ENCODE measurements at regions not wholly inside any gene's neighbourhood (a gene's known extent, or its start where the extent isn't known, plus 50 kb on each side); places are given as distances from the start of the nearest gene placed in this dataset.

DNA sequence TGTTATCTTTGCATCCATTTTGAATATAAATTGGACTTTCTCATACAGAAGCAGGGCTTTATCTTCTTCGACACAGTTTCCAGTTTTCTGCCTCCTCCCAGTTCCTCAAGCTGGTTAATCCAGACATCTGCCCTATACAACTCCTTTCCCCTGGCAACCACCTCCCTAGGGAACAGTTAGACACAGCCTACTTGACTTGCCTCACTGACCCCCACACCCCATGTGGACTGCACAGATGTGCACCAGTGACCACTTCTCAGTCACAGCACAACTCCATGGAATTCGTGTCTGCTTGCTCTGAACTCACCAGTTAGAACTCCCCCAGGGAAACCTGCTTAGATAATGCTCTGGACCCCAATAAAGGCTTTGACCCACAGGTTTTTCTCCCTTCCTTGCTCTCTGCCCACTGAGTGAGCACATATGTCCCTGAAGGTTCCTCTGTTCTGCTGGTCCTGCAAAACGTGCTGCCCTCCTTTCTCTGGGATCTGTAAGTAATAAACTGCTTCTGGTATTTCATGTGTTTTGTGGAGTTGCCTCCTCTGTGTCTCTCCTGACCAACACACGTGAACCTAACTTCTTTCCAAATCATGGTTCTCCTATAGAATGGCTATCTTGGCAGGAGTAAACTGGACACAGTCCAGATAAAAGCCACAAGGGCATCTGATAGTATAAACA is 351.2 kb downstream of the CD83 start:
- no peaks in the 10 kb centered on the region; the same call in 1 of the 2 replicates for H3K9me3 ChIP-seq
- no peak for TF ChIP-seq MXI1 (IDR thresholded peaks at IDR 0.05; ENCODE audit: low read depth, low read length)
- TF ChIP-seq NFIC (IDR thresholded peaks at IDR 0.05; ENCODE audit: borderline replicate concordance): no peak
- no peak overlapping the region for H3K4me3 ChIP-seq (ENCODE audit: low read depth in 2 of 2, low read length in 1 of 2)
- ChIA-PET CTCF (no interaction called here), POLR2A (no interaction called here)
- no peaks in the 10 kb centered on the region for H3K79me2 ChIP-seq (ENCODE audit: insufficient read depth)
- no peak overlapping the region for H3K4me2 ChIP-seq
- H3K4me1 ChIP-seq (ENCODE audit: control insufficient read depth in 1 of 2, insufficient read depth in 2 of 2, low read depth in 1 of 2, low read length in 1 of 2): no peaks in the 10 kb centered on the region
- 24% methylated on average over 4 of the region's 4 CpGs for WGBS (ENCODE audit: low lambda C conversion rate)
- no peak overlapping the region for H3K27ac ChIP-seq (ENCODE audit: low read depth in 2 of 2, low read length in 1 of 2)
- H2AFZ ChIP-seq (ENCODE audit: low read depth): no peak overlapping the region
- H3K9me2 ChIP-seq: no peaks in the 10 kb centered on the region
- H3K36me3 ChIP-seq (replicated peaks in 1 of 2; ENCODE audit: control insufficient read depth in 1 of 2, insufficient read depth in 2 of 2, low read length in 1 of 2): no peaks in the 10 kb centered on the region
- H3K27me3 ChIP-seq (ENCODE audit: insufficient read depth): no peaks in the 10 kb centered on the region
- H3K9ac ChIP-seq: no peak overlapping the region
- no peaks in the 10 kb centered on the region for H4K20me1 ChIP-seq (ENCODE audit: insufficient read depth)
- no peak for DNase-seq
- no peaks in the 10 kb centered on the region for H3F3A ChIP-seq (replicated peaks; ENCODE audit: insufficient read depth)

DNA sequence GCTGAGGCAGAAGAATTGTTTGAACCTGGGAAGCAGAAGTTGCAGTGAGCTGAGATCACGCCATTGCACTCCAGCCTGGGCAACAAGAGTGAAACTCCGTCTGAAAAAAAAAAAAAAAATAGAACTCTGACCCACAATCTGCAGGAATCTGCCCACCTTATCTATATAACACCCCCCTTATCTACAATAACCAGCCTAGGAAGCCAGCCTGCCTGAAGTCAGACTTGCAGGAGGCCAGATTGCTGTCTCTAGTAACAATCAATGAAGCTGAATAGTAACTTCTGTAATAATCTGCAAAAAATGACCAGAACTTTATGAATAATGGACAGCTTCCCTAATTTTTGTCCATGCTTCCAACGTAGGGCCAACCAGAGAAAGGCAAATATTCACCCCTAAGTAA is 352.5 kb downstream of the CD83 start:
- H3K27ac ChIP-seq (ENCODE audit: low read depth in 2 of 2, low read length in 1 of 2): no peak overlapping the region
- no peaks in the 10 kb centered on the region for H4K20me1 ChIP-seq (ENCODE audit: insufficient read depth)
- no peaks in the 10 kb centered on the region for H3K9me2 ChIP-seq
- H3F3A ChIP-seq (replicated peaks; ENCODE audit: insufficient read depth): no peaks in the 10 kb centered on the region
- CTCF ChIA-PET: interaction anchor here (0.5 kb wide), 1 partner anchor 974 kb away, joined by 3 read pairs; no protein-coding TSS in a partner anchor
- H3K9ac ChIP-seq: no peak overlapping the region
- H3K4me2 ChIP-seq: no peak overlapping the region
- H3K79me2 ChIP-seq (ENCODE audit: insufficient read depth): no peaks in the 10 kb centered on the region
- no peak overlapping the region for H3K4me3 ChIP-seq (ENCODE audit: low read depth in 2 of 2, low read length in 1 of 2)
- no peaks in the 10 kb centered on the region for H3K36me3 ChIP-seq (replicated peaks in 1 of 2; ENCODE audit: control insufficient read depth in 1 of 2, insufficient read depth in 2 of 2, low read length in 1 of 2)
- WGBS (ENCODE audit: low lambda C conversion rate): 25% methylated on average over 3 of the region's 3 CpGs
- no peak for DNase-seq
- H3K9me3 ChIP-seq: no peaks in the 10 kb centered on the region; the same call in 1 of the 2 replicates
- TF ChIP-seq CHD2 (IDR thresholded peaks at IDR 0.05; ENCODE audit: low read length, partially characterized antibody) (no peak), TCF12 (IDR thresholded peaks at IDR 0.05) (no peak), TEAD4 (IDR thresholded peaks at IDR 0.05; ENCODE audit: borderline replicate concordance, insufficient read depth) (no peak), RAD21 (IDR thresholded peaks at IDR 0.05; ENCODE audit: low read length) (no peak), FOXJ3 (CRISPR knock-in tag; IDR thresholded peaks at IDR 0.05) (no peak), EP300 (IDR thresholded peaks at IDR 0.05; ENCODE audit: borderline replicate concordance in 1 of 2, low read depth in 1 of 2, low read length in 1 of 2) (no peak), NRF1 (IDR thresholded peaks at IDR 0.05; ENCODE audit: low read depth, low read length) (no peak), JUND (IDR thresholded peaks at IDR 0.05) (no peak), NFIC (IDR thresholded peaks at IDR 0.05; ENCODE audit: borderline replicate concordance) (no peak), GATA2 (CRISPR knock-in tag; IDR thresholded peaks at IDR 0.05) (no peak), RXRA (IDR thresholded peaks at IDR 0.05; ENCODE audit: borderline replicate concordance, low read depth) (no peak), RCOR1 (IDR thresholded peaks at IDR 0.05; ENCODE audit: low read length) (no peak)
- TF ChIP-seq, protein P1, sequence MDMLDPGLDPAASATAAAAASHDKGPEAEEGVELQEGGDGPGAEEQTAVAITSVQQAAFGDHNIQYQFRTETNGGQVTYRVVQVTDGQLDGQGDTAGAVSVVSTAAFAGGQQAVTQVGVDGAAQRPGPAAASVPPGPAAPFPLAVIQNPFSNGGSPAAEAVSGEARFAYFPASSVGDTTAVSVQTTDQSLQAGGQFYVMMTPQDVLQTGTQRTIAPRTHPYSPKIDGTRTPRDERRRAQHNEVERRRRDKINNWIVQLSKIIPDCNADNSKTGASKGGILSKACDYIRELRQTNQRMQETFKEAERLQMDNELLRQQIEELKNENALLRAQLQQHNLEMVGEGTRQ (IDR thresholded peaks at IDR 0.05; ENCODE audit: borderline replicate concordance, low read depth, low read length): no peak
- TF ChIP-seq, protein P2, sequence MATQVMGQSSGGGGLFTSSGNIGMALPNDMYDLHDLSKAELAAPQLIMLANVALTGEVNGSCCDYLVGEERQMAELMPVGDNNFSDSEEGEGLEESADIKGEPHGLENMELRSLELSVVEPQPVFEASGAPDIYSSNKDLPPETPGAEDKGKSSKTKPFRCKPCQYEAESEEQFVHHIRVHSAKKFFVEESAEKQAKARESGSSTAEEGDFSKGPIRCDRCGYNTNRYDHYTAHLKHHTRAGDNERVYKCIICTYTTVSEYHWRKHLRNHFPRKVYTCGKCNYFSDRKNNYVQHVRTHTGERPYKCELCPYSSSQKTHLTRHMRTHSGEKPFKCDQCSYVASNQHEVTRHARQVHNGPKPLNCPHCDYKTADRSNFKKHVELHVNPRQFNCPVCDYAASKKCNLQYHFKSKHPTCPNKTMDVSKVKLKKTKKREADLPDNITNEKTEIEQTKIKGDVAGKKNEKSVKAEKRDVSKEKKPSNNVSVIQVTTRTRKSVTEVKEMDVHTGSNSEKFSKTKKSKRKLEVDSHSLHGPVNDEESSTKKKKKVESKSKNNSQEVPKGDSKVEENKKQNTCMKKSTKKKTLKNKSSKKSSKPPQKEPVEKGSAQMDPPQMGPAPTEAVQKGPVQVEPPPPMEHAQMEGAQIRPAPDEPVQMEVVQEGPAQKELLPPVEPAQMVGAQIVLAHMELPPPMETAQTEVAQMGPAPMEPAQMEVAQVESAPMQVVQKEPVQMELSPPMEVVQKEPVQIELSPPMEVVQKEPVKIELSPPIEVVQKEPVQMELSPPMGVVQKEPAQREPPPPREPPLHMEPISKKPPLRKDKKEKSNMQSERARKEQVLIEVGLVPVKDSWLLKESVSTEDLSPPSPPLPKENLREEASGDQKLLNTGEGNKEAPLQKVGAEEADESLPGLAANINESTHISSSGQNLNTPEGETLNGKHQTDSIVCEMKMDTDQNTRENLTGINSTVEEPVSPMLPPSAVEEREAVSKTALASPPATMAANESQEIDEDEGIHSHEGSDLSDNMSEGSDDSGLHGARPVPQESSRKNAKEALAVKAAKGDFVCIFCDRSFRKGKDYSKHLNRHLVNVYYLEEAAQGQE (IDR thresholded peaks at IDR 0.05; ENCODE audit: low read depth, low read length): no peak
- TF ChIP-seq, protein P3, sequence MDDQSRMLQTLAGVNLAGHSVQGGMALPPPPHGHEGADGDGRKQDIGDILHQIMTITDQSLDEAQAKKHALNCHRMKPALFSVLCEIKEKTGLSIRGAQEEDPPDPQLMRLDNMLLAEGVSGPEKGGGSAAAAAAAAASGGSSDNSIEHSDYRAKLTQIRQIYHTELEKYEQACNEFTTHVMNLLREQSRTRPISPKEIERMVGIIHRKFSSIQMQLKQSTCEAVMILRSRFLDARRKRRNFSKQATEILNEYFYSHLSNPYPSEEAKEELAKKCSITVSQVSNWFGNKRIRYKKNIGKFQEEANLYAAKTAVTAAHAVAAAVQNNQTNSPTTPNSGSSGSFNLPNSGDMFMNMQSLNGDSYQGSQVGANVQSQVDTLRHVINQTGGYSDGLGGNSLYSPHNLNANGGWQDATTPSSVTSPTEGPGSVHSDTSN (IDR thresholded peaks at IDR 0.05): no peak
- TF ChIP-seq, protein P4, sequence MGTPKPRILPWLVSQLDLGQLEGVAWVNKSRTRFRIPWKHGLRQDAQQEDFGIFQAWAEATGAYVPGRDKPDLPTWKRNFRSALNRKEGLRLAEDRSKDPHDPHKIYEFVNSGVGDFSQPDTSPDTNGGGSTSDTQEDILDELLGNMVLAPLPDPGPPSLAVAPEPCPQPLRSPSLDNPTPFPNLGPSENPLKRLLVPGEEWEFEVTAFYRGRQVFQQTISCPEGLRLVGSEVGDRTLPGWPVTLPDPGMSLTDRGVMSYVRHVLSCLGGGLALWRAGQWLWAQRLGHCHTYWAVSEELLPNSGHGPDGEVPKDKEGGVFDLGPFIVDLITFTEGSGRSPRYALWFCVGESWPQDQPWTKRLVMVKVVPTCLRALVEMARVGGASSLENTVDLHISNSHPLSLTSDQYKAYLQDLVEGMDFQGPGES (IDR thresholded peaks at IDR 0.05; ENCODE audit: low read depth, low read length): no peak
- H2AFZ ChIP-seq (ENCODE audit: low read depth): no peak overlapping the region
- no peaks in the 10 kb centered on the region for H3K4me1 ChIP-seq (ENCODE audit: control insufficient read depth in 1 of 2, insufficient read depth in 2 of 2, low read depth in 1 of 2, low read length in 1 of 2)
- POLR2A ChIA-PET: no interaction called here
- no peaks in the 10 kb centered on the region for H3K27me3 ChIP-seq (ENCODE audit: insufficient read depth)

Measured in SK-N-SH (cell line).